ENCODE measurements at regions not wholly inside any gene's neighbourhood (a gene's known extent, or its start where the extent isn't known, plus 50 kb on each side); places are given as distances from the start of the nearest gene placed in this dataset.

GRCh38 chr16:72246423-72246822 is 74.5 kb upstream of the PMFBP1 start:
- ChIA-PET CTCF (no interaction called here), POLR2A (no interaction called here)
- peaks cover 4% of the 10 kb centered on the region for H3K4me1 Mint-ChIP-seq (ENCODE audit: low read depth)
- H3K4me3 Mint-ChIP-seq = no peak overlapping the region
- H3K27me3 Mint-ChIP-seq = no peaks in the 10 kb centered on the region
- no peak for DNase-seq
- H3K9me3 Mint-ChIP-seq = no peaks in the 10 kb centered on the region
- intact Hi-C loops (cut with micrococcal nuclease) = no loop called here
- no peak overlapping the region for H3K27ac Mint-ChIP-seq
- no peaks in the 10 kb centered on the region for H3K36me3 Mint-ChIP-seq

DNA sequence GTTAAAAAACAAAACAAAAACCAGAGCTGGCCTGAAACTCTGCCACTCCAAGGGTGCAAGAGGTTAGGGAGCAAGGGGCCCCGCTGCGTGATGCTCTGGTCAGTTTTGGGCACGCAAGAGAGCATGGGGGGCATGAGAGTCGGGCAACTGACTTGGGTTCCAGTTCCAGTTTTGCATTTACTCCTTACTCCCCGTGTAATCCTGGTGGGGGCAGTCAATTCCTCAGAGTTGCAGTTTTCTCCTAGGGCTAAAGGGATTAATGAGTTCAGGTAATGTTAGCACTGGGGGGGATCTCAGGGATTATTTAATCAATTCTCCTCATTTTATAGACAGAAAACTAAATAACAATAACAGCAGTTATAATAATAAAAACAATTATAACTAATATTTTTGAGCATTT is 72.9 kb upstream of the PMFBP1 start:
- peaks cover 4% of the 10 kb centered on the region for H3K4me1 Mint-ChIP-seq (ENCODE audit: low read depth)
- peaks cover 2% of the 10 kb centered on the region for H3K27me3 Mint-ChIP-seq
- DNase-seq = no peak
- ChIA-PET CTCF (no interaction called here), POLR2A (no interaction called here)
- H3K9me3 Mint-ChIP-seq = no peaks in the 10 kb centered on the region
- no peak overlapping the region for H3K4me3 Mint-ChIP-seq
- H3K27ac Mint-ChIP-seq = no peak overlapping the region
- intact Hi-C loops (cut with micrococcal nuclease) = no loop called here
- H3K36me3 Mint-ChIP-seq = no peaks in the 10 kb centered on the region

DNA sequence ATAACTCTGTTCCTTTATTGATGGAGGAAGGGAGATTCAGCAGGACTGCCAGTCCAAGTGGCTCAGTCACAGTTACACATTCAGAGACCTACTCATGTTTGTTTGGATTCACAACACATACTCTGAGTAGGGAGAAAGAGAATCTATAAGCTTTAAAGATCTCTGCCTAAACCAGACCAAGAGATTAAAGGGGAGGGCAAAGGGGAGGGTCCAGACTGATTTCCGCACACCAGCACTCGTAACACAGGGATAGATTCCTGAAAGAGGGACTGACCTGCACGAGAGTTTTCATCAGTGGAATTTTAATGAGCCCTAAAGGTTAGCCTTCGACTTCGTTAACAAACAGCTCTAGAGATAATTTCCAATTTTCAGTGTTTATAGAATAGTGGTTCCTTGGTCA is 71.7 kb upstream of the PMFBP1 start:
- no peaks in the 10 kb centered on the region for H3K36me3 Mint-ChIP-seq
- CTCF ChIA-PET = interaction anchor here (1.0 kb wide), 1 partner anchor 223 kb away, joined by 3 read pairs; no protein-coding TSS in a partner anchor
- H3K4me1 Mint-ChIP-seq (ENCODE audit: low read depth) = peaks cover 4% of the 10 kb centered on the region

GRCh38 chr16:72242757-72243156 is 70.8 kb upstream of the PMFBP1 start:
- Mint-ChIP-seq H3K9me3 (no peaks in the 10 kb centered on the region), H3K4me1 (ENCODE audit: low read depth) (peaks cover 4% of the 10 kb centered on the region), H3K36me3 (no peaks in the 10 kb centered on the region), H3K27me3 (peaks cover 2% of the 10 kb centered on the region), H3K4me3 (no peak overlapping the region), H3K27ac (no peak overlapping the region)
- intact Hi-C loops (cut with micrococcal nuclease) = no loop called here
- ChIA-PET CTCF (interaction anchor here (0.8 kb wide), 1 partner anchor 223 kb away, joined by 3 read pairs; no protein-coding TSS in a partner anchor), POLR2A (no interaction called here)
- no peak for DNase-seq

More for the DNA sequence above, 71.7 kb upstream of the PMFBP1 start:
- H3K4me3 Mint-ChIP-seq = no peak overlapping the region
- intact Hi-C loops (cut with micrococcal nuclease) = no loop called here
- H3K9me3 Mint-ChIP-seq = no peaks in the 10 kb centered on the region
- no peak overlapping the region for H3K27ac Mint-ChIP-seq
- H3K27me3 Mint-ChIP-seq = peaks cover 2% of the 10 kb centered on the region
- POLR2A ChIA-PET = no interaction called here
- no peak for DNase-seq

DNA sequence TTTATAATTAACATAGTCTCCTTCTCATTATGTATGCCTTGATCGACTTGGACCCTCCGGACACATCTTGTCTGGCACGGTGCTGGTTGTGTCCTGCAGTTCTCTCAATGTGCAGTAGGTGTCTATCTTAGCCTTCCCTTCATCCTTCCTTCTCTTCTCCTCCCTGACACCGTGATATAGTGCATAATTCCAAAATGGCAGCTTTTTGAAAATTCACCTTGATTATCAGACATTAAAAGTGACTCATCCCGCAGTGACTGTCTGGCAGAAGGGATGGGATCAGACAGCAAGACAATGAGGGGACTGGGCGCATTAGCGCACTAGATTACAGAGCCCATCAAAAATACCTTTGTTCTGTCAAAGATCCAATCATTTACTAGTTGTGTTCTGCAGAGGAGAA is 70.0 kb upstream of the PMFBP1 start:
- CTCF ChIA-PET = interaction anchor here (0.8 kb wide), 1 partner anchor 224 kb away, joined by 3 read pairs; no protein-coding TSS in a partner anchor
- H3K9me3 Mint-ChIP-seq = no peaks in the 10 kb centered on the region
- peaks cover 2% of the 10 kb centered on the region for H3K27me3 Mint-ChIP-seq
- no peak overlapping the region for H3K27ac Mint-ChIP-seq
- H3K4me1 Mint-ChIP-seq (ENCODE audit: low read depth) = peaks cover 4% of the 10 kb centered on the region
- DNase-seq = no peak
- no peak overlapping the region for H3K4me3 Mint-ChIP-seq
- intact Hi-C loops (cut with micrococcal nuclease) = no loop called here
- POLR2A ChIA-PET = no interaction called here
- no peaks in the 10 kb centered on the region for H3K36me3 Mint-ChIP-seq

DNA sequence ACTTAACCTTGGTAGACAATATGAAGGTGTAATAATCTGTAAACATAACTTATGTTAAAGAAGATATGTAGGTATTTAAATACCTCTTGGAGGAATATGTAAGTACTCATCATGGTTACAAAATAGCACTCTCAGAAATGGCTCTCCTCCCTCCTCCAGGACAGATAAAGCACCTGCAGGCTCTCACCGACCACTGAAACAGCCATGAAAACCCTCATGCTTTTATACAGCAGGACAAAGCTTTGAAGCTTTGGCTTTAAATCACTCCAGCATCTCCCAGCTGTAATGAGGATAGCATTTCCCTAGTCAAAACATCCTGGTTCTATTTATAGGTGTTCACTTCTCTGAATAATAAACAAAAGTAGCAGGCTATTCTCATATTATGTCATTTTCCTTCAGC is 69.1 kb upstream of the PMFBP1 start:
- Mint-ChIP-seq H3K36me3 (no peaks in the 10 kb centered on the region), H3K4me1 (ENCODE audit: low read depth) (no peaks in the 10 kb centered on the region), H3K4me3 (no peak overlapping the region), H3K27me3 (peaks cover 2% of the 10 kb centered on the region), H3K27ac (no peak overlapping the region), H3K9me3 (no peaks in the 10 kb centered on the region)
- DNase-seq = no peak
- CTCF ChIA-PET = no interaction called here
- intact Hi-C loops (cut with micrococcal nuclease) = no loop called here
- POLR2A ChIA-PET = no interaction called here

GRCh38 chr16:72240466-72240865 is 68.5 kb upstream of the PMFBP1 start:
- CTCF ChIA-PET = no interaction called here
- intact Hi-C loops (cut with micrococcal nuclease) = no loop called here
- peaks cover 2% of the 10 kb centered on the region for H3K27me3 Mint-ChIP-seq

DNA sequence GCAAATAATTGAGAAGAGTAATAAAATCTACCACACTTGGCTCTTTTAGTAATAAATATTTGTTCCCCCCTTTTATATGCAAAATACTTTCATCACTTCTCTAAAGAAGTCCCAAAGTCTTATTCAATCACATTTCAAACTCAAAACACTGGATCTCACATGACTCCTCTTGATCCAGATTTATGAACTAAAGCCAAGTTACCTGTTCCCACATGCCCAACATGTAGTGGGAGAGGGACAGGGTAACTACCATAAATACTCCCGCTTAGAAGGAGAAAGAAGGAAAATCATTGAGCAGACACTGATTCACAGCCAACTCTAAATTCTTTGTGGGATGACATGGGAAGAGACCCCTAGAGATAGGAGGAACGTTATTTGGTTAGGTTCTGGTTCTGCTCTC is 64.9 kb upstream of the PMFBP1 start:
- H3K4me3 Mint-ChIP-seq = no peak overlapping the region
- no peak for DNase-seq
- H3K9me3 Mint-ChIP-seq = peaks cover 3% of the 10 kb centered on the region
- H3K36me3 Mint-ChIP-seq = no peaks in the 10 kb centered on the region
- H3K27ac Mint-ChIP-seq = no peak overlapping the region
- ChIA-PET POLR2A (no interaction called here), CTCF (no interaction called here)
- peaks cover 2% of the 10 kb centered on the region for H3K27me3 Mint-ChIP-seq
- no peaks in the 10 kb centered on the region for H3K4me1 Mint-ChIP-seq (ENCODE audit: low read depth)
- intact Hi-C loops (cut with micrococcal nuclease) = no loop called here

More at GRCh38 chr16:72240466-72240865, 68.5 kb upstream of the PMFBP1 start:
- Mint-ChIP-seq H3K36me3 (no peaks in the 10 kb centered on the region), H3K9me3 (no peaks in the 10 kb centered on the region), H3K4me3 (no peak overlapping the region), H3K4me1 (ENCODE audit: low read depth) (no peaks in the 10 kb centered on the region), H3K27ac (no peak overlapping the region)
- POLR2A ChIA-PET = no interaction called here
- DNase-seq = no peak

- peaks cover 3% of the 10 kb centered on the region for H3K9me3 Mint-ChIP-seq
- CTCF ChIA-PET = no interaction called here
- DNase-seq = no peak
- POLR2A ChIA-PET = no interaction called here
- intact Hi-C loops (cut with micrococcal nuclease) = no loop called here
- H3K27me3 Mint-ChIP-seq = no peaks in the 10 kb centered on the region
- no peaks in the 10 kb centered on the region for H3K36me3 Mint-ChIP-seq
- no peak overlapping the region for H3K4me3 Mint-ChIP-seq
- H3K27ac Mint-ChIP-seq = no peak overlapping the region
- H3K4me1 Mint-ChIP-seq (ENCODE audit: low read depth) = no peaks in the 10 kb centered on the region
These were observed 62.4 kb upstream of the PMFBP1 start for GRCh38 chr16:72234387-72234786.

DNA sequence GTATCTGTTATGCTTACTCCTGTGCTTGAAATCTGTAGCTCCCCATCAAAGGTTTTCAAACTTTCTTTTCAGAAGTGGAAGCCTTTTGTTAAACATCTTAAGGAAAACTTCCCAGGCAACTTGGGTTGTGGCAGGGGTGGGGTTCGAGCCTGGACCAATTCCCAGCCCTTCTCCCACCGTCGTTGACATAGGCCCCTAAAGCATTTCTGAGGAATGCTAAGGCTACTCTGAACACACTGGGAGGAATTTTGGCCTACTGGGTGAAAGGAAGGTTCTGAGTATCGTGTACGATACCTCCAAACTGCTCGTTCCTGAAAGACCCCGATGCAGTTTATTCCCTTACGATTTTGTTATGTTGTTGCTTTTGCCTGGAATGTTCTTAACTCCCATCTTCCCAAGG is 56.1 kb upstream of the PMFBP1 start:
- no peaks in the 10 kb centered on the region for H3K9me3 Mint-ChIP-seq
- ChIA-PET POLR2A (no interaction called here), CTCF (interaction anchor here (1.1 kb wide), 1 partner anchor 605 kb away, joined by 4 read pairs; no protein-coding TSS in a partner anchor)
- no peak overlapping the region for H3K27ac Mint-ChIP-seq
- DNase-seq = no peak
- no peak overlapping the region for H3K4me3 Mint-ChIP-seq
- no peaks in the 10 kb centered on the region for H3K36me3 Mint-ChIP-seq
- no peaks in the 10 kb centered on the region for H3K27me3 Mint-ChIP-seq
- H3K4me1 Mint-ChIP-seq (ENCODE audit: low read depth) = no peaks in the 10 kb centered on the region
- intact Hi-C loops (cut with micrococcal nuclease) = no loop called here

- no peaks in the 10 kb centered on the region for H3K36me3 Mint-ChIP-seq
- POLR2A ChIA-PET = no interaction called here
- intact Hi-C loops (cut with micrococcal nuclease) = no loop called here
- no peaks in the 10 kb centered on the region for H3K4me1 Mint-ChIP-seq (ENCODE audit: low read depth)
- DNase-seq = no peak
- H3K27ac Mint-ChIP-seq = no peak overlapping the region
- H3K4me3 Mint-ChIP-seq = no peak overlapping the region
- CTCF ChIA-PET = interaction anchor here (1.0 kb wide), 1 partner anchor 101 kb away, joined by 3 read pairs; no protein-coding TSS in a partner anchor
- H3K27me3 Mint-ChIP-seq = no peaks in the 10 kb centered on the region
- no peaks in the 10 kb centered on the region for H3K9me3 Mint-ChIP-seq
These were observed 54.2 kb upstream of the PMFBP1 start for GRCh38 chr16:72226136-72226535.

DNA sequence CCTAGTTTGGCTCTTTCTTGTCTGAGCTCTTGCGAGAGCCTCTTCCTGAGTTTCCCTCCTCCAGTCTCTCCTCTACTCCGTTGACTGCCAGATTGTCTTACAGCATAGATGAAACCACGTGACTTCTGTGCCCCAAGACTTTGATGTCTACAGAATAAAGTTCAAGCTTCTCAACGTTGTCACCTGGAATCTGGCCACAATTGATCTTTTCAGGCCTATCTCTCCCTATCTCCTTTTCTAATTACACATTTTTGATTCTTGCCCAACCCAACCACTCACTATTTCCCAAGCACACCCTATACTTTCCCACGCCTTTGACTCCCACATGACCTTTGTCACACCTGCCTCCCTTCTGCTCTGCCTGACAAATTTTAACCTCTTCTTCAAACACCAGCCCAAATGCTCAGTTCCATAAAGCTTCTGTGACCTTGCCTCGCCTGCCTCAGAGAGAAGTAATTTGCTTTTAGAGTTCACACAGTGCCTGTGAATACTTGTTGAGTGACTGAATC is 52.4 kb upstream of the PMFBP1 start:
- H3K36me3 Mint-ChIP-seq = no peaks in the 10 kb centered on the region
- POLR2A ChIA-PET = no interaction called here
- CTCF ChIA-PET = no interaction called here
- H3K9me3 Mint-ChIP-seq = no peaks in the 10 kb centered on the region
- H3K4me1 Mint-ChIP-seq (ENCODE audit: low read depth) = no peaks in the 10 kb centered on the region
- no peak overlapping the region for H3K27ac Mint-ChIP-seq
- intact Hi-C loops (cut with micrococcal nuclease) = no loop called here
- no peak overlapping the region for H3K4me3 Mint-ChIP-seq
- no peaks in the 10 kb centered on the region for H3K27me3 Mint-ChIP-seq
- no peak for DNase-seq

- Mint-ChIP-seq H3K4me3 (no peak overlapping the region), H3K9me3 (no peaks in the 10 kb centered on the region), H3K4me1 (ENCODE audit: low read depth) (no peaks in the 10 kb centered on the region), H3K27ac (no peak overlapping the region), H3K27me3 (no peaks in the 10 kb centered on the region), H3K36me3 (no peaks in the 10 kb centered on the region)
- POLR2A ChIA-PET = no interaction called here
- CTCF ChIA-PET = no interaction called here
- intact Hi-C loops (cut with micrococcal nuclease) = no loop called here
- no peak for DNase-seq
These were observed 50.5 kb upstream of the PMFBP1 start for GRCh38 chr16:72222503-72222902.

Data from activated CD4-positive, alpha-beta memory T cell treated with anti-CD3 and anti-CD28 coated beads for 36 hours (primary cell).